Fibroblast of pulmonary artery (primary cell): ENCODE measurements at regions not wholly inside any gene's neighbourhood (a gene's known extent, or its start where the extent isn't known, plus 50 kb on each side); places are given as distances from the start of the nearest gene placed in this dataset.

Experiments
- DNase-seq: peaks from one replicate; pipeline ENCODE4 v3.0.0-alpha.2; 2010; ENCODE audit warnings: low read depth
- H3K4me3 ChIP-seq: replicated peaks from 2 replicates; pipeline ENCODE4 v1.5.1; 2011; ENCODE audit warnings: low read depth, mild to moderate bottlenecking, control low read depth, low read length, moderate library complexity
- CTCF ChIP-seq: IDR thresholded peaks from 2 replicates; pipeline ENCODE4 v1.5.1; 2011; ENCODE audit warnings: mild to moderate bottlenecking, control low read depth, low read length, inconsistent platforms; ENCODE audit errors: missing control alignments

- H3K4me3 ChIP-seq, result no peak overlapping the region
- no peak for TF ChIP-seq CTCF
- no peak for DNase-seq
These were observed 178.9 kb upstream of the IVNS1ABP start for GRCh38 chr1:185495898-185496297.

GRCh38 chr1:185495007-185495406 lies 178.0 kb upstream of the IVNS1ABP start:
- no peak overlapping the region for H3K4me3 ChIP-seq
- DNase-seq, result no peak
- TF ChIP-seq CTCF, result no peak

GRCh38 chr1:185492089-185492825 lies 175.2 kb upstream of the IVNS1ABP start:
- TF ChIP-seq CTCF, result no peak
- DNase-seq, result no peak
- no peak overlapping the region for H3K4me3 ChIP-seq

GRCh38 chr1:185491604-185492003 lies 174.6 kb upstream of the IVNS1ABP start:
- no peak for DNase-seq
- no peak overlapping the region for H3K4me3 ChIP-seq
- TF ChIP-seq CTCF, result no peak

GRCh38 chr1:185490924-185491323 lies 173.9 kb upstream of the IVNS1ABP start:
- no peak for TF ChIP-seq CTCF
- no peak for DNase-seq
- no peak overlapping the region for H3K4me3 ChIP-seq

GRCh38 chr1:185489406-185489805 lies 172.4 kb upstream of the IVNS1ABP start:
- TF ChIP-seq CTCF, result no peak
- DNase-seq, result no peak
- no peak overlapping the region for H3K4me3 ChIP-seq

- H3K4me3 ChIP-seq, result no peak overlapping the region
- no peak for TF ChIP-seq CTCF
- DNase-seq, result no peak
These were observed 171.8 kb upstream of the IVNS1ABP start for GRCh38 chr1:185488808-185489207.
